HEK293T (cell line): ENCODE measurements at regions not wholly inside any gene's neighbourhood (a gene's known extent, or its start where the extent isn't known, plus 50 kb on each side); places are given as distances from the start of the nearest gene placed in this dataset.

Experiments used
- FOXK2 ChIP-seq: fragments of 450-650 bp; IDR thresholded peaks from 2 replicates; pipeline ENCODE4 v1.6.1; 2016; ENCODE audit warnings: mild to moderate bottlenecking
- SP1 ChIP-seq: fragments of 450-650 bp; IDR thresholded peaks from 2 replicates; pipeline ENCODE4 v1.6.1; 2017

GRCh38 chr4:120454788-120455187 is 388.1 kb upstream of the MAD2L1 start:
- TF ChIP-seq FOXK2 (no peak), SP1 (no peak)
